SK-N-SH treated with all-trans-retinoic acid at 6 μM for 48 hours (cell line): ENCODE measurements at regions not wholly inside any gene's neighbourhood (a gene's known extent, or its start where the extent isn't known, plus 50 kb on each side); places are given as distances from the start of the nearest gene placed in this dataset.

Experiments used
- ATAC-seq: fragments of 200-7000 bp; cut with Tn5 transposase; 3 replicates; pipeline ENCODE4 v1.9.1; 2020; ENCODE audit warnings: mild to moderate bottlenecking, moderate library complexity
- ARNTL ChIP-seq: fragments of 450-650 bp; formaldehyde crosslinking; IDR thresholded peaks from 2 replicates; pipeline ENCODE4 v1.5.0; 2020; ENCODE audit warnings: low read depth, mild to moderate bottlenecking, moderate library complexity, borderline replicate concordance
- CREB5 ChIP-seq: fragments of 250-450 bp; sonication (Bioruptor Pico); IDR thresholded peaks from 2 replicates; pipeline ENCODE4 v1.5.1; 2020; ENCODE audit warnings: low read depth, mild to moderate bottlenecking, moderate library complexity
- CSDC2 ChIP-seq: fragments of 250-450 bp; sonication (Bioruptor Pico); IDR thresholded peaks from 2 replicates; pipeline ENCODE4 v1.5.0; 2020; ENCODE audit warnings: mild to moderate bottlenecking, moderate library complexity
- CSRNP3 ChIP-seq: fragments of 250-450 bp; sonication (Bioruptor Pico); IDR thresholded peaks from 2 replicates; pipeline ENCODE4 v1.5.1; 2021; ENCODE audit warnings: mild to moderate bottlenecking, moderate library complexity
- ESRRG ChIP-seq: fragments of 250-450 bp; sonication (Bioruptor Pico); IDR thresholded peaks from 2 replicates; pipeline ENCODE4 v1.6.1; 2021; ENCODE audit warnings: mild to moderate bottlenecking
- GLIS3 ChIP-seq: fragments of 250-450 bp; sonication (Bioruptor Pico); IDR thresholded peaks from 2 replicates; pipeline ENCODE4 v1.5.0; 2020; ENCODE audit warnings: mild to moderate bottlenecking, moderate library complexity
- PATZ1 ChIP-seq: fragments of 250-450 bp; sonication (Bioruptor Pico); IDR thresholded peaks from 2 replicates; pipeline ENCODE4 v1.8.0; 2020; ENCODE audit warnings: mild to moderate bottlenecking, moderate library complexity, borderline replicate concordance
- POU6F1 ChIP-seq: fragments of 250-450 bp; sonication (Bioruptor Pico); IDR thresholded peaks from 2 replicates; pipeline ENCODE4 v1.8.0; 2021; ENCODE audit warnings: low read depth, mild to moderate bottlenecking, moderate library complexity, borderline replicate concordance
- PPARA ChIP-seq: fragments of 250-450 bp; sonication (Bioruptor Pico); IDR thresholded peaks from 2 replicates; pipeline ENCODE4 v1.5.0; 2020; ENCODE audit warnings: mild to moderate bottlenecking, borderline replicate concordance
- RARB ChIP-seq: fragments of 250-450 bp; sonication (Bioruptor Pico); IDR thresholded peaks from 2 replicates; pipeline ENCODE4 v1.8.0; 2021; ENCODE audit warnings: mild to moderate bottlenecking, moderate library complexity
- SNAI2 ChIP-seq: fragments of 250-450 bp; sonication (Bioruptor Pico); IDR thresholded peaks from 2 replicates; pipeline ENCODE4 v1.5.0; 2020; ENCODE audit warnings: mild to moderate bottlenecking, moderate library complexity
- TCF4 ChIP-seq: fragments of 250-450 bp; sonication (Bioruptor Pico); IDR thresholded peaks from 2 replicates; pipeline ENCODE4 v1.8.0; 2021; ENCODE audit warnings: mild to moderate bottlenecking, moderate library complexity, borderline replicate concordance
- TOX ChIP-seq: fragments of 250-450 bp; sonication (Bioruptor Pico); IDR thresholded peaks from 2 replicates; pipeline ENCODE4 v1.8.0; 2021; ENCODE audit warnings: mild to moderate bottlenecking, moderate library complexity, borderline replicate concordance
- TSHZ2 ChIP-seq: fragments of 250-450 bp; sonication (Bioruptor Pico); IDR thresholded peaks from 2 replicates; pipeline ENCODE4 v1.5.0; 2020; ENCODE audit warnings: mild to moderate bottlenecking, moderate library complexity
- ZC3H10 ChIP-seq: fragments of 250-450 bp; sonication (Bioruptor Pico); IDR thresholded peaks from 2 replicates; pipeline ENCODE4 v1.5.1; 2021; ENCODE audit warnings: mild to moderate bottlenecking, moderate library complexity
- ZFP30 ChIP-seq: fragments of 450-650 bp; formaldehyde crosslinking; IDR thresholded peaks from 2 replicates; pipeline ENCODE4 v1.5.0; 2022; ENCODE audit warnings: mild to moderate bottlenecking, moderate library complexity
- ZNF565 ChIP-seq: fragments of 450-650 bp; formaldehyde crosslinking; conservative IDR thresholded peaks from 2 replicates; pipeline ENCODE4 v1.5.0; 2020; ENCODE audit warnings: low read depth, mild to moderate bottlenecking, moderate library complexity
- ZNF70 ChIP-seq: fragments of 450-650 bp; formaldehyde crosslinking; IDR thresholded peaks from 2 replicates; pipeline ENCODE4 v1.5.0; 2020; ENCODE audit warnings: mild to moderate bottlenecking, moderate library complexity
- ZNF8 ChIP-seq: fragments of 450-650 bp; formaldehyde crosslinking; IDR thresholded peaks from 2 replicates; pipeline ENCODE4 v1.5.0; 2020; ENCODE audit warnings: mild to moderate bottlenecking, moderate library complexity

GRCh38 chr5:121688126-121688525 lies 163.6 kb upstream of the FTMT start:
- no peak for ATAC-seq
- TF ChIP-seq ZNF565 (CRISPR knock-in tag) (no peak), ZC3H10 (CRISPR knock-in tag) (no peak), CREB5 (CRISPR knock-in tag) (no peak), POU6F1 (CRISPR knock-in tag) (no peak), RARB (CRISPR knock-in tag) (no peak), TSHZ2 (CRISPR knock-in tag) (no peak), ESRRG (no peak), PPARA (CRISPR knock-in tag) (no peak), PATZ1 (CRISPR knock-in tag) (no peak)
- TF ChIP-seq, all 23 proteins: peak for 0

- ATAC-seq = no peak
Observed at GRCh38 chr5:121688781-121689180, 162.9 kb upstream of the FTMT start.

GRCh38 chr5:121691478-121691877 lies 160.2 kb upstream of the FTMT start:
- ATAC-seq = no peak
- TF ChIP-seq CREB5 (CRISPR knock-in tag) = no peak
- TF ChIP-seq ZNF70 (CRISPR knock-in tag) = no peak
- no peak for TF ChIP-seq GLIS3 (CRISPR knock-in tag)
- no peak for TF ChIP-seq TOX (CRISPR knock-in tag)
- TF ChIP-seq CSRNP3 (CRISPR knock-in tag) = no peak
- TF ChIP-seq CSDC2 (CRISPR knock-in tag) = no peak
- no peak for TF ChIP-seq ZNF8 (CRISPR knock-in tag)
- no peak for TF ChIP-seq ZFP30 (CRISPR knock-in tag)
- no peak for TF ChIP-seq TCF4 (CRISPR knock-in tag)
- no peak for TF ChIP-seq SNAI2 (CRISPR knock-in tag)
- TF ChIP-seq POU6F1 (CRISPR knock-in tag) = no peak
- TF ChIP-seq ESRRG = no peak
- TF ChIP-seq ZNF565 (CRISPR knock-in tag) = no peak
- TF ChIP-seq ARNTL (CRISPR knock-in tag) = no peak

More at GRCh38 chr5:121688781-121689180, 162.9 kb upstream of the FTMT start:
- TF ChIP-seq ZNF565 (CRISPR knock-in tag) = no peak
- no peak for TF ChIP-seq CSDC2 (CRISPR knock-in tag)
